ENCODE measurements at regions not wholly inside any gene's neighbourhood (a gene's known extent, or its start where the extent isn't known, plus 50 kb on each side); places are given as distances from the start of the nearest gene placed in this dataset.

DNA sequence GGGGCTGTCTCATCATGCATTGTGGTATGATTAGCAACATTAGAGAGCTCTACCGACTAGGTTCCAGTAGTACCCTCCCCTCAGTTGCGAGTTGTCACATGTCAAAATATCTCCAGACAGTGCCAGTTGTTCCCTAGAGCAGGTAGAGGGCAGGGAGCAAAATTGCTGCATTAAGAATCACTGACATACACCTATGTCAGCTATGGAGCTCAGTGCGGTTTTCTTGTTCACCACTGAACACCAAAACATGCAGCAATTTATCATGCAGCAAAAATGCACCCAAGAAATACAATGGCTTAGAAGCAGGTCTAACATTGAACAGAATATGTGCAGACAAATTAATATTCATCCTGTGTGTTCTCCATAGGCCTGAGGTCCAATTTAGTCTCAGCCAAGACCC is 186.9 kb upstream of the STARD13 start:
- no peak overlapping the region for H3K9ac ChIP-seq (ENCODE audit: insufficient read length)
- no peaks in the 10 kb centered on the region for H3K36me3 ChIP-seq (ENCODE audit: insufficient read depth, low read length)
- TF ChIP-seq EZH2 (IDR thresholded peaks at IDR 0.05) (no peak), POLR2AphosphoS5 (IDR thresholded peaks at IDR 0.05; ENCODE audit: borderline replicate concordance, low read depth, low read length) (no peak), FOXP2 (optimal IDR thresholded peaks at IDR 0.05; ENCODE audit: control extremely low read depth, extremely low read length, insufficient read depth) (no peak)
- 0 out of 2 replicates have a peak overlapping the region, but pooled peaks have one; percentile 10 for H3K27ac ChIP-seq
- H3K9me3 ChIP-seq (ENCODE audit: low read depth, low read length): no peaks in the 10 kb centered on the region
- no peak overlapping the region for H3K4me3 ChIP-seq
- DNase-seq (ENCODE audit: low read depth, low spot score): no peak

GRCh38 chr13:33479105-33479504 is 193.6 kb upstream of the STARD13 start:
- 0 out of 2 replicates have a peak overlapping the region, but pooled peaks have one; percentile 27 for H3K27ac ChIP-seq
- H3K9me3 ChIP-seq (ENCODE audit: low read depth, low read length): no peaks in the 10 kb centered on the region; the same call in 1 of the 2 replicates
- DNase-seq (ENCODE audit: low read depth, low spot score): peak; percentile 68
- no peak overlapping the region for H3K9ac ChIP-seq (ENCODE audit: insufficient read length)
- no peak for TF ChIP-seq EZH2 (IDR thresholded peaks at IDR 0.05)
- TF ChIP-seq POLR2AphosphoS5 (IDR thresholded peaks at IDR 0.05; ENCODE audit: borderline replicate concordance, low read depth, low read length): no peak; the same call in 1 of the 2 replicates
- TF ChIP-seq FOXP2 (optimal IDR thresholded peaks at IDR 0.05; ENCODE audit: control extremely low read depth, extremely low read length, insufficient read depth): no peak
- peak overlapping the region; percentile 28; the same call in 1 of the 2 replicates for H3K4me3 ChIP-seq
- H3K36me3 ChIP-seq (ENCODE audit: insufficient read depth, low read length): no peaks in the 10 kb centered on the region

DNA sequence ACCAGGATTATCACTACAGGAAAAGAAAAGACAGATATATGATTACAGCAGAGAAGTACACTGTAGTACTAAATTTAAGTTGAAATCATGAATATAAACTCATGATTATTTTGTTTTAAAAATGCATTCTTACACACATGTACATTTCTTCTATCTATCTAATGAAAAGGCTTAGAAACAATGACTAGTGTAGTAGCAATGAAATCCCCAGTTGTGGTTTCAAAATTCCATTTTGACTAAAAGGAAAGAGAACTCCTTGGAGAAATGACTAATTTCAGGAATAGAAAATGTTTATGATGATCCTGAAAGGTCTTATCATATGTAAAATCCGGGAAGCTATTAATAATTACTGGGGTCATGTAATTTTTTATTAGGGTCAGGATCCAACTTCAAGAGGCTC is 195.0 kb upstream of the STARD13 start:
- H3K4me3 ChIP-seq: no peak overlapping the region
- TF ChIP-seq POLR2AphosphoS5 (IDR thresholded peaks at IDR 0.05; ENCODE audit: borderline replicate concordance, low read depth, low read length) (no peak), FOXP2 (optimal IDR thresholded peaks at IDR 0.05; ENCODE audit: control extremely low read depth, extremely low read length, insufficient read depth) (no peak), EZH2 (IDR thresholded peaks at IDR 0.05) (no peak)
- no peaks in the 10 kb centered on the region for H3K36me3 ChIP-seq (ENCODE audit: insufficient read depth, low read length)
- peaks cover 6% of the 10 kb centered on the region; the same call in 1 of the 2 replicates for H3K9me3 ChIP-seq (ENCODE audit: low read depth, low read length)
- no peak overlapping the region for H3K27ac ChIP-seq
- H3K9ac ChIP-seq (ENCODE audit: insufficient read length): no peak overlapping the region
- DNase-seq (ENCODE audit: low read depth, low spot score): no peak

DNA sequence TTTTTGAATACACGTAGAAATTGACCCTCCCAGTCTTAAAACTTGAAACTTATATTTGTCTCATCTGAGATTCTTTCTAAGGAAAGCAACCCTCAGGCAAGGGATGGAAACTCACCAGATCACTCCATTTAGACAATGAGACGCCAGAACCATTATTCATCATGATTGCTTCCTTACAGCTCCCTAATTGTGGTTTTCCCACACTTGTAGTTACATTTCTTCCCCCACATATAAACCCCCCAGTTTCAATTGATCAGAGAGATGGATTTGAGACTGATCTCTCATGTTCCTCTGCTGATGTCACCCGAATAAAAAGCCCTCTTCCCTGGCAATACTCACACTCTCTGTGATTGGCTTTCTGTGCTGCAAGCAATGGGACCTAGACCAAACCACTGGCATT is 197.9 kb upstream of the STARD13 start:
- Histone ChIP-seq H3K36me3 (ENCODE audit: insufficient read depth, low read length) (no peaks in the 10 kb centered on the region), H3K9ac (ENCODE audit: insufficient read length) (no peak overlapping the region), H3K27ac (no peak overlapping the region), H3K4me3 (no peak overlapping the region), H3K9me3 (ENCODE audit: low read depth, low read length) (peaks cover 6% of the 10 kb centered on the region; the same call in 1 of the 2 replicates)
- TF ChIP-seq EZH2 (IDR thresholded peaks at IDR 0.05) (no peak), POLR2AphosphoS5 (IDR thresholded peaks at IDR 0.05; ENCODE audit: borderline replicate concordance, low read depth, low read length) (peak; percentile 32; the same call in 1 of the 2 replicates)
- DNase-seq (ENCODE audit: low read depth, low spot score): peak; percentile 57

- DNase-seq (ENCODE audit: low read depth, low spot score): no peak
- no peak overlapping the region for H3K4me3 ChIP-seq
- H3K9me3 ChIP-seq (ENCODE audit: low read depth, low read length): peaks cover 6% of the 10 kb centered on the region; the same call in 1 of the 2 replicates
- TF ChIP-seq POLR2AphosphoS5 (IDR thresholded peaks at IDR 0.05; ENCODE audit: borderline replicate concordance, low read depth, low read length): no peak
- TF ChIP-seq FOXP2 (optimal IDR thresholded peaks at IDR 0.05; ENCODE audit: control extremely low read depth, extremely low read length, insufficient read depth): no peak
- no peak for TF ChIP-seq EZH2 (IDR thresholded peaks at IDR 0.05)
- H3K36me3 ChIP-seq (ENCODE audit: insufficient read depth, low read length): no peaks in the 10 kb centered on the region
- no peak overlapping the region for H3K9ac ChIP-seq (ENCODE audit: insufficient read length)
- H3K27ac ChIP-seq: no peak overlapping the region
Measured at GRCh38 chr13:33485247-33485646, 199.7 kb upstream of the STARD13 start.

DNA sequence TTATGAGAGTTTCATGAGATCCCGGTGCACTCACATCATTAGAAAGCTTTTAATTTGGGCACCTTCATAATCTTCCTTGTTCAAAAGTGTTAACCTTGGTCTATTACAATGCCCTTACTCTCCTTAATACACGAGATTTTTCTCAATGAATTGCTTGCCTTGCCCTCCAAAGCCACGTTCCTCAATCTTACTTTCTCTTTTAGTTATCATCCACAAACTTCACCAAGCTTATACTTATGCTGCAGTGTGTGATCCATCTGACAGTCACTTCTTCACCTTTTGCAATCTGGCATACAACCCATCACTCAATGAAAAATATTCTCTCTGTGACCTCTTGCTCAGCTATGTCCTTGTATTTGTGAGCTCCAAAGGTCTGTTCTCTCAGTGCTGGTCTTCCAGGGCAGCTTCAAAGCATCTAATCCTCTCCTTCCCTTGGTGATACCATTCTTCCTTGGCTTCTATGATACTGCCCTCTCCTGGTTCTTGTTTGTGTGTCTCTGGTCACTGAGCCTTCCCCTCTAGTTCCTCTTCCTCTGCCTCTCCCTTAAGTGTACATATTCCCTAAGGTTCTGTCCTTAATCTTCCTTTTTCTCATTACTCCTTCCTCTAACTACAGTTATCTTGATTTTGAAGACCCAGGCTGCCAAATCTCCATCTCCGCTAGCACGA is 202.2 kb upstream of the STARD13 start:
- Histone ChIP-seq H3K9me3 (ENCODE audit: low read depth, low read length) (peaks cover 6% of the 10 kb centered on the region; the same call in 1 of the 2 replicates), H3K27ac (no peak overlapping the region), H3K4me3 (no peak overlapping the region), H3K36me3 (ENCODE audit: insufficient read depth, low read length) (no peaks in the 10 kb centered on the region), H3K9ac (ENCODE audit: insufficient read length) (no peak overlapping the region)
- TF ChIP-seq FOXP2 (optimal IDR thresholded peaks at IDR 0.05; ENCODE audit: control extremely low read depth, extremely low read length, insufficient read depth) (no peak), POLR2AphosphoS5 (IDR thresholded peaks at IDR 0.05; ENCODE audit: borderline replicate concordance, low read depth, low read length) (no peak), EZH2 (IDR thresholded peaks at IDR 0.05) (no peak)
- no peak for DNase-seq (ENCODE audit: low read depth, low spot score)

DNA sequence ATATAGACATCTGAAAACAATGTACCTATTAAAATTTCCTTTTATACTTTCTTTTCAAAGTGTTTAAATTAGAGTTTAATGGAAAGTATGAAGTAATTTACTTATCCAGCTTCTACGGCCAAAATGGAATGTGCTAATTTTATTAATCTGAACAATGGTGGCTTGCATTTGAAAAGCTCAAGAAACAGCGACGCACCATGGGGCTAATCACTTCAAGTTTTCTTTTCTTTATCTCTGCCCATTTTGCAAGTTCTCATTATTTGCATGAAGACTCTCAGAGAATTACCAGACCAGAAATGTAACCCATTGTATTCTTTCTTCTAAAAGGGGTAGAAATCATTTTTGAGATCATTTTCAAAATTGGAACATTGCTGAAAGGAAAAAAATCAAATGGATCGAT is 204.0 kb upstream of the STARD13 start:
- TF ChIP-seq EZH2 (IDR thresholded peaks at IDR 0.05) (no peak), POLR2AphosphoS5 (IDR thresholded peaks at IDR 0.05; ENCODE audit: borderline replicate concordance, low read depth, low read length) (no peak), FOXP2 (optimal IDR thresholded peaks at IDR 0.05; ENCODE audit: control extremely low read depth, extremely low read length, insufficient read depth) (no peak)
- no peak overlapping the region for H3K9ac ChIP-seq (ENCODE audit: insufficient read length)
- no peak overlapping the region for H3K4me3 ChIP-seq
- H3K9me3 ChIP-seq (ENCODE audit: low read depth, low read length): peaks cover 6% of the 10 kb centered on the region; the same call in 1 of the 2 replicates
- H3K27ac ChIP-seq: no peak overlapping the region
- H3K36me3 ChIP-seq (ENCODE audit: insufficient read depth, low read length): no peaks in the 10 kb centered on the region
- DNase-seq (ENCODE audit: low read depth, low spot score): no peak

DNA sequence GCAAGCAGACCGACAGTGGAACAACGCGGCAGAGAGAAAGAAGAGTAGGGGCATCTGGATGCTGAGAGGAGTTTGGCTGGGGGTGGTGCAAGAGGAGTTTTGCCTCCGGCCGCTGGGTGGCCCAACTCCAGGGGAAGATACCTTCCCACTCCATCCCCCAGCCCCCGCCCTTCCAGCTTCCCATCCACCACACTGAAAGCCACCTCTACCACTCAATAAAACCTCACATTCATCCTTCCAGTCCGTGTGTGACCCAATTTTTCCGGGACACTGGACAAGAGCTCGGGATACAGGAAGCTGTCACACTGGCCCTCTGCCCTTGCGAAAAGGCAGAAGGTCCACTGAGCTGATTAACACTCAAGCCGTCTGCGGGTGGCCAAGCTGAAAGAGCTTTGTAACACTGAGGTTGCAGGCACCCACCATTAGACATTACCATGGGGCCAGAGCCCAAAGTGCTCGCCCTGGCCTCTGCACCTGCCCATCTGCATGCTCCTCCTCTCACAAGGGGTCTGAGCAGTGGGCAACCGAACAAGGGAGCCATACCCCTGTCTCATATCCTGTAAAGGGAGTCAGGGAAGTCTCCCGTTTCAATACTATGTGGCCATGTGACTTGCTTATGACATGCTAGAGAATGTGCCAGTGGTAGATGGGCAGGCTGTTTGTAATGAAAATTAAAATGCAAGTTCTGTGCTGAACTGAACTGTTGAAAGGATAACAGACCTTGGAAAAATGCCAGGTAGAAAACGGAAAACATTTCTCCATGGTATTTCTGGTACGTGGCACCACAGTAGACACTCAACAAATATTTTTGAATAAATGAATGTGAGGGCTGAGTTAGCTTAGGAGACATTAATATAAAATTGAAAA is 205.1 kb upstream of the STARD13 start:
- Histone ChIP-seq H3K27ac (peak overlapping the region; percentile 86), H3K9ac (ENCODE audit: insufficient read length) (no peak overlapping the region)

More for the DNA sequence above, 205.1 kb upstream of the STARD13 start:
- H3K36me3 ChIP-seq (ENCODE audit: insufficient read depth, low read length): no peaks in the 10 kb centered on the region
- TF ChIP-seq POLR2AphosphoS5 (IDR thresholded peaks at IDR 0.05; ENCODE audit: borderline replicate concordance, low read depth, low read length) (no peak), FOXP2 (optimal IDR thresholded peaks at IDR 0.05; ENCODE audit: control extremely low read depth, extremely low read length, insufficient read depth) (peak; percentile 36), EZH2 (IDR thresholded peaks at IDR 0.05) (no peak)
- H3K9me3 ChIP-seq (ENCODE audit: low read depth, low read length): no peaks in the 10 kb centered on the region
- peak; percentile 73 for DNase-seq (ENCODE audit: low read depth, low spot score)
- peak overlapping the region; percentile 16; the same call in 1 of the 2 replicates for H3K4me3 ChIP-seq

All from SK-N-MC (cell line).